ENCODE measurements at regions not wholly inside any gene's neighbourhood (a gene's known extent, or its start where the extent isn't known, plus 50 kb on each side); places are given as distances from the start of the nearest gene placed in this dataset.
"Not testable (repeated sequence)": the region's sequence is repeated elsewhere in the genome, so short reads cannot be mapped to it uniquely, and the experiment has no call there.

- DNase-seq (no peak), ATAC-seq (ENCODE audit: insufficient read depth, low FRiP score) (no peak)
- H3K4me3 ChIP-seq: no peak overlapping the region
- H3K4me1 ChIP-seq (ENCODE audit: control insufficient read depth in 5 of 5, insufficient read depth in 5 of 5, low read length in 5 of 5): peaks cover 3 to 20% (median 9%) of the 10 kb centered on the region in 5 donors
- TF ChIP-seq, protein P1, sequence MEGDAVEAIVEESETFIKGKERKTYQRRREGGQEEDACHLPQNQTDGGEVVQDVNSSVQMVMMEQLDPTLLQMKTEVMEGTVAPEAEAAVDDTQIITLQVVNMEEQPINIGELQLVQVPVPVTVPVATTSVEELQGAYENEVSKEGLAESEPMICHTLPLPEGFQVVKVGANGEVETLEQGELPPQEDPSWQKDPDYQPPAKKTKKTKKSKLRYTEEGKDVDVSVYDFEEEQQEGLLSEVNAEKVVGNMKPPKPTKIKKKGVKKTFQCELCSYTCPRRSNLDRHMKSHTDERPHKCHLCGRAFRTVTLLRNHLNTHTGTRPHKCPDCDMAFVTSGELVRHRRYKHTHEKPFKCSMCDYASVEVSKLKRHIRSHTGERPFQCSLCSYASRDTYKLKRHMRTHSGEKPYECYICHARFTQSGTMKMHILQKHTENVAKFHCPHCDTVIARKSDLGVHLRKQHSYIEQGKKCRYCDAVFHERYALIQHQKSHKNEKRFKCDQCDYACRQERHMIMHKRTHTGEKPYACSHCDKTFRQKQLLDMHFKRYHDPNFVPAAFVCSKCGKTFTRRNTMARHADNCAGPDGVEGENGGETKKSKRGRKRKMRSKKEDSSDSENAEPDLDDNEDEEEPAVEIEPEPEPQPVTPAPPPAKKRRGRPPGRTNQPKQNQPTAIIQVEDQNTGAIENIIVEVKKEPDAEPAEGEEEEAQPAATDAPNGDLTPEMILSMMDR (IDR thresholded peaks at IDR 0.05; ENCODE audit: control extremely low read depth, extremely low read depth): no peak
- H3K27me3 ChIP-seq (ENCODE audit: control insufficient read depth in 3 of 3, insufficient read depth in 3 of 3, low read length in 2 of 3): no peaks in the 10 kb centered on the region
- no peaks in the 10 kb centered on the region for H3K36me3 ChIP-seq (ENCODE audit: control insufficient read depth in 4 of 4, insufficient read depth in 4 of 4, low read length in 4 of 4)
- whole genome bisulfite sequencing, 2 donors: 79 to 84% methylated on average over 4 of the region's 4 CpGs
- peak overlapping the region in 1 of 2 donors; percentile 91 for H3K27ac ChIP-seq (ENCODE audit: low read depth in 1 of 2, low read length in 1 of 2)
- H3K9ac ChIP-seq (ENCODE audit: insufficient read depth in 1 of 2, low read length in 2 of 2): no peak overlapping the region
- peaks cover 0 to 7% (median 2%) of the 10 kb centered on the region in 4 donors for H3K9me3 ChIP-seq (ENCODE audit: control insufficient read depth in 4 of 4, insufficient read depth in 3 of 4, low read length in 3 of 4)
Observed at GRCh38 chr2:240260664-240261063, 120.2 kb upstream of the OTOS start.

DNA sequence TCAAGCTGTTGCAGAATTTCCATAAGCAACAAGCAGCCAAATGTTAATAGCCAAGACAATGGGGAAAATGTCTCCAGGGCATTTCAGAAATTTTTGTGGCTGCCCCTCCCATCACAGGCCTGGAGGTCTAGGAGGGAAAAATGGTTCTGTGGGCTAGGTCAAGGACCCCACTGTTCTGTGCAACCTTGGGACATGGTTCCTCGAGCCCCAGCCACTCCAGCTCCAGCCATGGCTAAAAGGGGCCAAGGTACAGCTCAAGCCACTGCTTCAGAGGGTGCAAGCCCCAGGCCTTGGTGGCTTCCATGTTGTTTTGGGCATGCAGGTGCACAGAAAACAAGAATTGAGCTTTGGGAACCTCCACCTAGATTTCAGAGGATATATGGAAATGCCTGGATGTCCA is 122.1 kb upstream of the OTOS start:
- not testable (repeated sequence) for ATAC-seq (ENCODE audit: insufficient read depth, low FRiP score); H3K9ac ChIP-seq (ENCODE audit: insufficient read depth in 1 of 2, low read length in 2 of 2); H3K9me3 ChIP-seq (ENCODE audit: control insufficient read depth in 4 of 4, insufficient read depth in 3 of 4, low read length in 3 of 4); H3K36me3 ChIP-seq (ENCODE audit: control insufficient read depth in 4 of 4, insufficient read depth in 4 of 4, low read length in 4 of 4); H3K27me3 ChIP-seq (ENCODE audit: control insufficient read depth in 3 of 3, insufficient read depth in 3 of 3, low read length in 2 of 3); H3K27ac ChIP-seq (ENCODE audit: low read depth in 1 of 2, low read length in 1 of 2); DNase-seq; H3K4me3 ChIP-seq
- peaks cover 3 to 19% (median 9%) of the 10 kb centered on the region in 5 donors for H3K4me1 ChIP-seq (ENCODE audit: control insufficient read depth in 5 of 5, insufficient read depth in 5 of 5, low read length in 5 of 5)
- WGBS, 2 donors: 40 to 53% methylated on average over 1 of the region's 1 CpG

DNA sequence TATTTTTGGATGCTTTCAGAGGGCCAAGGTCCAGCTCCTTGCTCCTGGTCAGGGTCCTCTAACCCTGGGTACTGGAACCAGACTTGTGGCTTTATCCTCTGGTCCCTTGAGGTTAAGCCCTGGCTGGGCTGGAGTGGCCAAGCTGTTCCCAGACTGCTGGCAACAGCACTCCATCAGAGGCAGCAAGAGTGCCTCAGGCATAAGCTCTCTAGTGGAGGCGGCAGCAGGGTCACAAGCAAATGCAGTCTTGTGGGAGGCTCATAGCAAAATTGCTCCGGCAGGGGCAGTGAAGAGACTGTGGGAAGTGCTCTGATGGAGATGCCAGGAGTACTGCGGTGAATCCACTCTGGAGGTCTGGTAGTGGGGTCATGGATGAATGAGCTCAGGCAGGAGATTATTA is 128.9 kb upstream of the OTOS start:
- TF ChIP-seq, protein P1 (IDR thresholded peaks at IDR 0.05; ENCODE audit: control extremely low read depth, extremely low read depth): no peak
- Histone ChIP-seq H3K4me1 (ENCODE audit: control insufficient read depth in 5 of 5, insufficient read depth in 5 of 5, low read length in 5 of 5) (no peaks in the 10 kb centered on the region), H3K4me3 (no peak overlapping the region), H3K9ac (ENCODE audit: insufficient read depth in 1 of 2, low read length in 2 of 2) (no peak overlapping the region), H3K27me3 (ENCODE audit: control insufficient read depth in 3 of 3, insufficient read depth in 3 of 3, low read length in 2 of 3) (no peaks in the 10 kb centered on the region), H3K9me3 (ENCODE audit: control insufficient read depth in 4 of 4, insufficient read depth in 3 of 4, low read length in 3 of 4) (no peaks in the 10 kb centered on the region), H3K36me3 (ENCODE audit: control insufficient read depth in 4 of 4, insufficient read depth in 4 of 4, low read length in 4 of 4) (no peaks in the 10 kb centered on the region), H3K27ac (ENCODE audit: low read depth in 1 of 2, low read length in 1 of 2) (no peak overlapping the region)
- WGBS, 2 donors: 87 to 88% methylated on average over 3 of the region's 3 CpGs
- ATAC-seq (ENCODE audit: insufficient read depth, low FRiP score) (no peak), DNase-seq (no peak)

- TF ChIP-seq, protein P1 (IDR thresholded peaks at IDR 0.05; ENCODE audit: control extremely low read depth, extremely low read depth): no peak
- no peak for ATAC-seq (ENCODE audit: insufficient read depth, low FRiP score)
- Histone ChIP-seq H3K36me3 (ENCODE audit: control insufficient read depth in 4 of 4, insufficient read depth in 4 of 4, low read length in 4 of 4) (no peaks in the 10 kb centered on the region), H3K9me3 (ENCODE audit: control insufficient read depth in 4 of 4, insufficient read depth in 3 of 4, low read length in 3 of 4) (no peaks in the 10 kb centered on the region), H3K4me3 (no peak overlapping the region), H3K27ac (ENCODE audit: low read depth in 1 of 2, low read length in 1 of 2) (no peak overlapping the region), H3K27me3 (ENCODE audit: control insufficient read depth in 3 of 3, insufficient read depth in 3 of 3, low read length in 2 of 3) (no peaks in the 10 kb centered on the region), H3K4me1 (ENCODE audit: control insufficient read depth in 5 of 5, insufficient read depth in 5 of 5, low read length in 5 of 5) (no peaks in the 10 kb centered on the region), H3K9ac (ENCODE audit: insufficient read depth in 1 of 2, low read length in 2 of 2) (no peak overlapping the region)
- DNase-seq: no peak
- 95 to 100% methylated on average over 1 of the region's 1 CpG for WGBS, 2 donors
Observed at GRCh38 chr2:240269886-240270285, 129.4 kb upstream of the OTOS start.

All from lung (tissue), 11 donors.